ENCODE measurements at regions not wholly inside any gene's neighbourhood (a gene's known extent, or its start where the extent isn't known, plus 50 kb on each side); places are given as distances from the start of the nearest gene placed in this dataset.

GRCh38 chr11:25597696-25598095, 734.2 kb upstream of the ANO3 start:
- H3K27ac ChIP-seq: no peak overlapping the region
- H3K4me1 ChIP-seq: no peaks in the 10 kb centered on the region
- no peak overlapping the region for H3K4me3 ChIP-seq

GRCh38 chr11:25602149-25602548, 729.8 kb upstream of the ANO3 start:
- no peaks in the 10 kb centered on the region for H3K9me3 ChIP-seq
- TF ChIP-seq CTCF (IDR thresholded peaks at IDR 0.05) (no peak), POLR2A (IDR thresholded peaks at IDR 0.05) (no peak)
- DNase-seq: no peak
- H3K4me1 ChIP-seq: no peaks in the 10 kb centered on the region
- no peak overlapping the region for H3K4me3 ChIP-seq
- H3K27me3 ChIP-seq: no peaks in the 10 kb centered on the region
- intact Hi-C loops (cut with DNase I; ENCODE audit: low total_unique reads): no loop called here
- H3K36me3 ChIP-seq: no peaks in the 10 kb centered on the region
- no peak overlapping the region for H3K27ac ChIP-seq

More at GRCh38 chr11:25597696-25598095, 734.2 kb upstream of the ANO3 start:
- no peak for DNase-seq
- no peaks in the 10 kb centered on the region for H3K9me3 ChIP-seq
- intact Hi-C loops (cut with DNase I; ENCODE audit: low total_unique reads): no loop called here
- TF ChIP-seq POLR2A (IDR thresholded peaks at IDR 0.05): no peak
- no peak for TF ChIP-seq CTCF (IDR thresholded peaks at IDR 0.05)
- no peaks in the 10 kb centered on the region for H3K36me3 ChIP-seq
- no peaks in the 10 kb centered on the region for H3K27me3 ChIP-seq

GRCh38 chr11:25602959-25603358, 729.0 kb upstream of the ANO3 start:
- intact Hi-C loops (cut with DNase I; ENCODE audit: low total_unique reads): no loop called here
- no peak for DNase-seq
- Histone ChIP-seq H3K9me3 (no peaks in the 10 kb centered on the region), H3K36me3 (no peaks in the 10 kb centered on the region), H3K27ac (no peak overlapping the region), H3K4me3 (no peak overlapping the region), H3K4me1 (no peaks in the 10 kb centered on the region), H3K27me3 (no peaks in the 10 kb centered on the region)
- TF ChIP-seq CTCF (IDR thresholded peaks at IDR 0.05) (no peak), POLR2A (IDR thresholded peaks at IDR 0.05) (no peak)

- Histone ChIP-seq H3K9me3 (no peaks in the 10 kb centered on the region), H3K4me1 (no peaks in the 10 kb centered on the region), H3K27ac (no peak overlapping the region), H3K4me3 (no peak overlapping the region), H3K36me3 (no peaks in the 10 kb centered on the region), H3K27me3 (no peaks in the 10 kb centered on the region)
- intact Hi-C loops (cut with DNase I; ENCODE audit: low total_unique reads): no loop called here
- DNase-seq: no peak
- no peak for TF ChIP-seq CTCF (IDR thresholded peaks at IDR 0.05)
- no peak for TF ChIP-seq POLR2A (IDR thresholded peaks at IDR 0.05)
Observed at GRCh38 chr11:25612806-25613205, 719.1 kb upstream of the ANO3 start.

- TF ChIP-seq CTCF (IDR thresholded peaks at IDR 0.05) (no peak), POLR2A (IDR thresholded peaks at IDR 0.05) (no peak)
Observed at GRCh38 chr11:25613451-25613850, 718.5 kb upstream of the ANO3 start.

More at GRCh38 chr11:25613451-25613850, 718.5 kb upstream of the ANO3 start:
- Histone ChIP-seq H3K27me3 (no peaks in the 10 kb centered on the region), H3K4me3 (no peak overlapping the region), H3K36me3 (no peaks in the 10 kb centered on the region), H3K9me3 (no peaks in the 10 kb centered on the region), H3K27ac (no peak overlapping the region), H3K4me1 (no peaks in the 10 kb centered on the region)
- intact Hi-C loops (cut with DNase I; ENCODE audit: low total_unique reads): no loop called here
- DNase-seq: no peak
